HL-60 (cell line): ENCODE measurements at regions not wholly inside any gene's neighbourhood (a gene's known extent, or its start where the extent isn't known, plus 50 kb on each side); places are given as distances from the start of the nearest gene placed in this dataset.

ENCODE experiments used
- GABPA ChIP-seq: IDR thresholded peaks from 2 replicates; pipeline ENCODE4 v1.6.1; 2012; ENCODE audit warnings: low read depth
- POLR2AphosphoS5 ChIP-seq: IDR thresholded peaks from 2 replicates; pipeline ENCODE4 v1.6.1; 2012; ENCODE audit warnings: low read depth
- SPI1 ChIP-seq: IDR thresholded peaks from 2 replicates; pipeline ENCODE4 v1.6.1; 2012; ENCODE audit warnings: low read depth, mild to moderate bottlenecking, borderline replicate concordance
- TF ChIP-seq, protein P1 (sequence below): IDR thresholded peaks from 2 replicates; pipeline ENCODE4 v1.6.1; 2012; ENCODE audit warnings: low read depth; ENCODE audit not compliant: insufficient replicate concordance
- TF ChIP-seq, protein P2 (sequence below): IDR thresholded peaks from one replicate; pipeline ENCODE4 v1.5.1; 2011; ENCODE audit warnings: low read length, control low read depth, inconsistent platforms; ENCODE audit not compliant: insufficient read depth

DNA sequence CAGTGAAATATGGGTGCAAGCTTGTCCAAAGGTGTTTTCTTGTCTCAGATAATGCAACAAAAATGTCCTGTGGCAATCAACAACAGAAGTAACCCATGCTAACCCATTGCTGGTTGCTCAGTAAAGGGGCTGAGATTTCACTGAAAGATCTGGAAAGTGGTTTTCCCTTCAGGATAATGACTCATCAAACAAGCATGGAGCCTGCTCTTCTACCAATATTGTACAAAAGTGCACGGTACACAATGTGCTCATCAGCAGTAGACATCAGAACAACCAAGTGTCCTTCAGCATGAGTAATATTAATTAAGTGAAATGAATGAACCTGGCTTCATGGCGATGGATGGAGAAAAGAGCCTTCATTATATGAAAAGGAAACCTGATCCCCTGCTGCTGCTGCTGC, 287.1 kb upstream of the NEBL start:
- TF ChIP-seq, protein P1, sequence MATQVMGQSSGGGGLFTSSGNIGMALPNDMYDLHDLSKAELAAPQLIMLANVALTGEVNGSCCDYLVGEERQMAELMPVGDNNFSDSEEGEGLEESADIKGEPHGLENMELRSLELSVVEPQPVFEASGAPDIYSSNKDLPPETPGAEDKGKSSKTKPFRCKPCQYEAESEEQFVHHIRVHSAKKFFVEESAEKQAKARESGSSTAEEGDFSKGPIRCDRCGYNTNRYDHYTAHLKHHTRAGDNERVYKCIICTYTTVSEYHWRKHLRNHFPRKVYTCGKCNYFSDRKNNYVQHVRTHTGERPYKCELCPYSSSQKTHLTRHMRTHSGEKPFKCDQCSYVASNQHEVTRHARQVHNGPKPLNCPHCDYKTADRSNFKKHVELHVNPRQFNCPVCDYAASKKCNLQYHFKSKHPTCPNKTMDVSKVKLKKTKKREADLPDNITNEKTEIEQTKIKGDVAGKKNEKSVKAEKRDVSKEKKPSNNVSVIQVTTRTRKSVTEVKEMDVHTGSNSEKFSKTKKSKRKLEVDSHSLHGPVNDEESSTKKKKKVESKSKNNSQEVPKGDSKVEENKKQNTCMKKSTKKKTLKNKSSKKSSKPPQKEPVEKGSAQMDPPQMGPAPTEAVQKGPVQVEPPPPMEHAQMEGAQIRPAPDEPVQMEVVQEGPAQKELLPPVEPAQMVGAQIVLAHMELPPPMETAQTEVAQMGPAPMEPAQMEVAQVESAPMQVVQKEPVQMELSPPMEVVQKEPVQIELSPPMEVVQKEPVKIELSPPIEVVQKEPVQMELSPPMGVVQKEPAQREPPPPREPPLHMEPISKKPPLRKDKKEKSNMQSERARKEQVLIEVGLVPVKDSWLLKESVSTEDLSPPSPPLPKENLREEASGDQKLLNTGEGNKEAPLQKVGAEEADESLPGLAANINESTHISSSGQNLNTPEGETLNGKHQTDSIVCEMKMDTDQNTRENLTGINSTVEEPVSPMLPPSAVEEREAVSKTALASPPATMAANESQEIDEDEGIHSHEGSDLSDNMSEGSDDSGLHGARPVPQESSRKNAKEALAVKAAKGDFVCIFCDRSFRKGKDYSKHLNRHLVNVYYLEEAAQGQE, result no peak
- TF ChIP-seq, protein P2, sequence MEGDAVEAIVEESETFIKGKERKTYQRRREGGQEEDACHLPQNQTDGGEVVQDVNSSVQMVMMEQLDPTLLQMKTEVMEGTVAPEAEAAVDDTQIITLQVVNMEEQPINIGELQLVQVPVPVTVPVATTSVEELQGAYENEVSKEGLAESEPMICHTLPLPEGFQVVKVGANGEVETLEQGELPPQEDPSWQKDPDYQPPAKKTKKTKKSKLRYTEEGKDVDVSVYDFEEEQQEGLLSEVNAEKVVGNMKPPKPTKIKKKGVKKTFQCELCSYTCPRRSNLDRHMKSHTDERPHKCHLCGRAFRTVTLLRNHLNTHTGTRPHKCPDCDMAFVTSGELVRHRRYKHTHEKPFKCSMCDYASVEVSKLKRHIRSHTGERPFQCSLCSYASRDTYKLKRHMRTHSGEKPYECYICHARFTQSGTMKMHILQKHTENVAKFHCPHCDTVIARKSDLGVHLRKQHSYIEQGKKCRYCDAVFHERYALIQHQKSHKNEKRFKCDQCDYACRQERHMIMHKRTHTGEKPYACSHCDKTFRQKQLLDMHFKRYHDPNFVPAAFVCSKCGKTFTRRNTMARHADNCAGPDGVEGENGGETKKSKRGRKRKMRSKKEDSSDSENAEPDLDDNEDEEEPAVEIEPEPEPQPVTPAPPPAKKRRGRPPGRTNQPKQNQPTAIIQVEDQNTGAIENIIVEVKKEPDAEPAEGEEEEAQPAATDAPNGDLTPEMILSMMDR, result no peak
- TF ChIP-seq POLR2AphosphoS5, result no peak
- TF ChIP-seq SPI1, result no peak
- no peak for TF ChIP-seq GABPA
